ENCODE measurements at regions not wholly inside any gene's neighbourhood (a gene's known extent, or its start where the extent isn't known, plus 50 kb on each side); places are given as distances from the start of the nearest gene placed in this dataset.

GRCh38 chr2:221831051-221831450 is 258.9 kb upstream of the EPHA4 start:
- Histone ChIP-seq H3K36me3 (ENCODE audit: control insufficient read depth, insufficient read depth, low read length) (no peaks in the 10 kb centered on the region), H3K79me2 (no peaks in the 10 kb centered on the region), H3K9me3 (ENCODE audit: control insufficient read depth, low read length) (no peaks in the 10 kb centered on the region), H3K4me3 (ENCODE audit: low read depth, low read length) (no peak overlapping the region), H3K9ac (no peak overlapping the region), H3K27me3 (ENCODE audit: control insufficient read depth, insufficient read depth, low read length) (no peaks in the 10 kb centered on the region), H3K27ac (no peak overlapping the region), H2AFZ (no peak overlapping the region), H3K4me1 (no peaks in the 10 kb centered on the region), H3K4me2 (ENCODE audit: low read length) (no peak overlapping the region)
- TF ChIP-seq CTCF (IDR thresholded peaks at IDR 0.05), result no peak

- Histone ChIP-seq H3K9ac (no peak overlapping the region), H3K4me1 (no peaks in the 10 kb centered on the region), H3K27ac (no peak overlapping the region), H3K27me3 (ENCODE audit: control insufficient read depth, insufficient read depth, low read length) (no peaks in the 10 kb centered on the region), H3K79me2 (no peaks in the 10 kb centered on the region), H3K9me3 (ENCODE audit: control insufficient read depth, low read length) (no peaks in the 10 kb centered on the region), H3K4me2 (ENCODE audit: low read length) (no peak overlapping the region), H3K4me3 (ENCODE audit: low read depth, low read length) (no peak overlapping the region), H3K36me3 (ENCODE audit: control insufficient read depth, insufficient read depth, low read length) (no peaks in the 10 kb centered on the region), H2AFZ (no peak overlapping the region)
- TF ChIP-seq CTCF (IDR thresholded peaks at IDR 0.05), result no peak
Observed at GRCh38 chr2:221822416-221822815, 250.3 kb upstream of the EPHA4 start.

- H3K27ac ChIP-seq, result no peak overlapping the region
- no peak overlapping the region for H3K9ac ChIP-seq
- H3K4me1 ChIP-seq, result no peaks in the 10 kb centered on the region
- H3K4me2 ChIP-seq (ENCODE audit: low read length), result no peak overlapping the region
- no peaks in the 10 kb centered on the region for H3K79me2 ChIP-seq
- no peak overlapping the region for H3K4me3 ChIP-seq (ENCODE audit: low read depth, low read length)
- no peaks in the 10 kb centered on the region for H3K36me3 ChIP-seq (ENCODE audit: control insufficient read depth, insufficient read depth, low read length)
- H3K9me3 ChIP-seq (ENCODE audit: control insufficient read depth, low read length), result no peaks in the 10 kb centered on the region
- no peak for TF ChIP-seq CTCF (IDR thresholded peaks at IDR 0.05)
- no peaks in the 10 kb centered on the region for H3K27me3 ChIP-seq (ENCODE audit: control insufficient read depth, insufficient read depth, low read length)
- H2AFZ ChIP-seq, result no peak overlapping the region
Observed at GRCh38 chr2:221818616-221819320, 246.7 kb upstream of the EPHA4 start.

- TF ChIP-seq CTCF (IDR thresholded peaks at IDR 0.05), result no peak
- no peaks in the 10 kb centered on the region for H3K4me1 ChIP-seq
Observed at GRCh38 chr2:221817878-221818277, 245.8 kb upstream of the EPHA4 start.

GRCh38 chr2:221817052-221817451 is 244.9 kb upstream of the EPHA4 start:
- H3K27ac ChIP-seq, result no peak overlapping the region
- H3K4me1 ChIP-seq, result no peaks in the 10 kb centered on the region
- no peak overlapping the region for H3K4me2 ChIP-seq (ENCODE audit: low read length)
- H3K9ac ChIP-seq, result no peak overlapping the region
- no peaks in the 10 kb centered on the region for H3K27me3 ChIP-seq (ENCODE audit: control insufficient read depth, insufficient read depth, low read length)
- H3K9me3 ChIP-seq (ENCODE audit: control insufficient read depth, low read length), result no peaks in the 10 kb centered on the region
- no peak overlapping the region for H2AFZ ChIP-seq
- TF ChIP-seq CTCF (IDR thresholded peaks at IDR 0.05), result no peak
- no peak overlapping the region for H3K4me3 ChIP-seq (ENCODE audit: low read depth, low read length)
- no peaks in the 10 kb centered on the region for H3K79me2 ChIP-seq
- no peaks in the 10 kb centered on the region for H3K36me3 ChIP-seq (ENCODE audit: control insufficient read depth, insufficient read depth, low read length)

More at GRCh38 chr2:221817878-221818277, 245.8 kb upstream of the EPHA4 start:
- H3K4me3 ChIP-seq (ENCODE audit: low read depth, low read length), result no peak overlapping the region
- no peak overlapping the region for H3K9ac ChIP-seq
- no peak overlapping the region for H3K27ac ChIP-seq
- no peaks in the 10 kb centered on the region for H3K79me2 ChIP-seq
- H3K27me3 ChIP-seq (ENCODE audit: control insufficient read depth, insufficient read depth, low read length), result no peaks in the 10 kb centered on the region
- H3K4me2 ChIP-seq (ENCODE audit: low read length), result no peak overlapping the region
- H3K9me3 ChIP-seq (ENCODE audit: control insufficient read depth, low read length), result no peaks in the 10 kb centered on the region
- no peak overlapping the region for H2AFZ ChIP-seq
- H3K36me3 ChIP-seq (ENCODE audit: control insufficient read depth, insufficient read depth, low read length), result no peaks in the 10 kb centered on the region
